OCI-LY7 (cell line): ENCODE measurements at regions not wholly inside any gene's neighbourhood (a gene's known extent, or its start where the extent isn't known, plus 50 kb on each side); places are given as distances from the start of the nearest gene placed in this dataset.

ENCODE experiments used
- BruUV-seq: library from RNA; stranded (reverse); fragments of 400-500 nt; replicated peaks from 2 replicates; lab custom pipeline; 2021; lab: Mats Ljungman, UMichigan
- CTCF ChIA-PET: fragments of 300-600 bp; sonication (Branson Sonifier 250); formaldehyde crosslinking; loops from one replicate; lab custom pipeline; 2022; ENCODE audit warnings: antibody characterized with exemption; ENCODE audit not compliant: unreplicated experiment; lab: Charles Lee
- POLR2A ChIA-PET: fragments of 300-600 bp; sonication (Branson Sonifier 250); formaldehyde crosslinking; loops from one replicate; lab custom pipeline; 2022; ENCODE audit warnings: antibody characterized with exemption; lab: Charles Lee
- DNase-seq: peaks from one replicate; pipeline ENCODE4 v3.0.0-alpha.2; 2015; ENCODE audit warnings: low spot score
- H2AFZ ChIP-seq: fragments of 200-600 bp; sonication (generic), shearing (Covaris generic); 2 replicates; pipeline ENCODE4 v1.6.1; 2014; ENCODE audit warnings: mild to moderate bottlenecking, antibody characterized with exemption, low read length, moderate library complexity
- H3K27ac ChIP-seq: fragments of 200-600 bp; sonication (generic); 2 replicates; pipeline ENCODE4 v1.5.1; 2014; ENCODE audit warnings: mixed run types, low read depth, mild to moderate bottlenecking, moderate library complexity, low read length, inconsistent platforms; ENCODE audit not compliant: poor library complexity, severe bottlenecking
- H3K36me3 ChIP-seq: fragments of 200-600 bp; sonication (generic); 2 replicates; pipeline ENCODE4 v1.6.1; 2014; ENCODE audit warnings: mild to moderate bottlenecking, antibody characterized with exemption, low read length, moderate library complexity, mixed read lengths; ENCODE audit not compliant: insufficient read depth
- H3K4me1 ChIP-seq: fragments of 200-600 bp; sonication (generic); 2 replicates; pipeline ENCODE4 v1.5.1; 2014; ENCODE audit warnings: mild to moderate bottlenecking, low read length; ENCODE audit not compliant: insufficient read depth, poor library complexity, severe bottlenecking
- H3K4me2 ChIP-seq: fragments of 200-600 bp; sonication (generic); 2 replicates; pipeline ENCODE4 v1.6.1; 2014; ENCODE audit warnings: mild to moderate bottlenecking, low read length
- H3K4me3 ChIP-seq: fragments of 200-600 bp; sonication (generic); 2 replicates; pipeline ENCODE4 v1.5.1; 2014; ENCODE audit warnings: mild to moderate bottlenecking, low read depth, low read length; ENCODE audit not compliant: poor library complexity, severe bottlenecking
- H3K79me2 ChIP-seq: fragments of 200-600 bp; sonication (generic); 2 replicates; pipeline ENCODE4 v1.6.1; 2016; ENCODE audit warnings: low read depth, mild to moderate bottlenecking, low read length, moderate library complexity, mixed read lengths; ENCODE audit not compliant: insufficient read depth
- H3K9me2 ChIP-seq: fragments of 200-600 bp; sonication (generic); 2 replicates; pipeline ENCODE4 v1.6.1; 2016; ENCODE audit warnings: mild to moderate bottlenecking, low read length, mixed read lengths; ENCODE audit not compliant: insufficient read depth
- H3K9me3 ChIP-seq: fragments of 200-600 bp; sonication (generic); 2 replicates; pipeline ENCODE4 v1.6.1; 2014; ENCODE audit warnings: mild to moderate bottlenecking, mixed run types, low read length, mixed read lengths
- H4K20me1 ChIP-seq: fragments of 200-600 bp; sonication (generic); 2 replicates; pipeline ENCODE4 v1.6.1; 2014; ENCODE audit warnings: mild to moderate bottlenecking, antibody characterized with exemption, low read length, moderate library complexity, mixed read lengths; ENCODE audit not compliant: insufficient read depth
- EZH2phosphoT487 ChIP-seq: fragments of 200-600 bp; sonication (generic); IDR thresholded peaks from 2 replicates; pipeline ENCODE4 v1.6.1; 2018; ENCODE audit warnings: low read depth, borderline replicate concordance, mild to moderate bottlenecking, mixed run types, antibody characterized with exemption, low read length, moderate library complexity, mixed read lengths
- intact Hi-C: fragments of 100-400 bp; cut with micrococcal nuclease; formaldehyde crosslinking; loops from one replicate; pipeline ENCODE4 v1.10.0; 2022; ENCODE audit not compliant: unreplicated experiment
- TF ChIP-seq, protein P1 (sequence below): fragments of 200-600 bp; sonication (generic); conservative IDR thresholded peaks from 2 replicates; pipeline ENCODE4 v1.5.1; 2014; ENCODE audit warnings: mild to moderate bottlenecking, antibody characterized with exemption, low read length, moderate library complexity, mixed read lengths

DNA sequence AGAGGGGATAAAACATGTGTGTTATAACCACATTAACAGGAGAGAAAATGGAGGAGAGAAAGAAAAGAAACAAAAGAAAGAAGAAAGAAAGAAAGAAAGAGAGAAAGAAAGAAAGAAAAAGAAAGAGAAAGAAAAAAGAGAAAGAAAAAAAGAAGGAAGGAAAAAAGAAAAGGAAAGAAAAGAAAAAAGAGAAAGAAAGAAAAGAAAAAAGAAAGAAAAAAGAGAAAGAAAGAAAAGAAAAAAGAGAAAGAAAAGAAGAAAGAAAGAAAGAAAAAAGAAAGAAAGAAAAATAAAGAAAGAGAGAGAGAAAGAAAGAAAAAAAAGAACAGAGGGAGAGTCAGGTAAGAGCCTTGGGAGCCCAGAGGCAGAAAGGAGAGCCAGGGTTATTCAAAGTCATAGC lies 446.6 kb upstream of the ASIC2 start:
- TF ChIP-seq, protein P1, sequence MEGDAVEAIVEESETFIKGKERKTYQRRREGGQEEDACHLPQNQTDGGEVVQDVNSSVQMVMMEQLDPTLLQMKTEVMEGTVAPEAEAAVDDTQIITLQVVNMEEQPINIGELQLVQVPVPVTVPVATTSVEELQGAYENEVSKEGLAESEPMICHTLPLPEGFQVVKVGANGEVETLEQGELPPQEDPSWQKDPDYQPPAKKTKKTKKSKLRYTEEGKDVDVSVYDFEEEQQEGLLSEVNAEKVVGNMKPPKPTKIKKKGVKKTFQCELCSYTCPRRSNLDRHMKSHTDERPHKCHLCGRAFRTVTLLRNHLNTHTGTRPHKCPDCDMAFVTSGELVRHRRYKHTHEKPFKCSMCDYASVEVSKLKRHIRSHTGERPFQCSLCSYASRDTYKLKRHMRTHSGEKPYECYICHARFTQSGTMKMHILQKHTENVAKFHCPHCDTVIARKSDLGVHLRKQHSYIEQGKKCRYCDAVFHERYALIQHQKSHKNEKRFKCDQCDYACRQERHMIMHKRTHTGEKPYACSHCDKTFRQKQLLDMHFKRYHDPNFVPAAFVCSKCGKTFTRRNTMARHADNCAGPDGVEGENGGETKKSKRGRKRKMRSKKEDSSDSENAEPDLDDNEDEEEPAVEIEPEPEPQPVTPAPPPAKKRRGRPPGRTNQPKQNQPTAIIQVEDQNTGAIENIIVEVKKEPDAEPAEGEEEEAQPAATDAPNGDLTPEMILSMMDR = no peak
- TF ChIP-seq EZH2phosphoT487 = no peak
- no peaks in the 10 kb centered on the region for H3K9me2 ChIP-seq
- H3K4me2 ChIP-seq = no peak overlapping the region
- H3K9me3 ChIP-seq = no peaks in the 10 kb centered on the region
- intact Hi-C loops = no loop called here
- no TSS peak for BruUV-seq
- H3K4me3 ChIP-seq = no peak overlapping the region
- no peaks in the 10 kb centered on the region for H3K4me1 ChIP-seq
- no peaks in the 10 kb centered on the region for H3K79me2 ChIP-seq
- no peak overlapping the region for H3K27ac ChIP-seq
- H4K20me1 ChIP-seq = no peaks in the 10 kb centered on the region
- DNase-seq = no peak
- POLR2A ChIA-PET = no interaction called here
- CTCF ChIA-PET = interaction anchor here (1.0 kb wide), 1 partner anchor 11 kb away, joined by 3 read pairs; no protein-coding TSS in a partner anchor
- H2AFZ ChIP-seq = no peak overlapping the region
- no peaks in the 10 kb centered on the region for H3K36me3 ChIP-seq

DNA sequence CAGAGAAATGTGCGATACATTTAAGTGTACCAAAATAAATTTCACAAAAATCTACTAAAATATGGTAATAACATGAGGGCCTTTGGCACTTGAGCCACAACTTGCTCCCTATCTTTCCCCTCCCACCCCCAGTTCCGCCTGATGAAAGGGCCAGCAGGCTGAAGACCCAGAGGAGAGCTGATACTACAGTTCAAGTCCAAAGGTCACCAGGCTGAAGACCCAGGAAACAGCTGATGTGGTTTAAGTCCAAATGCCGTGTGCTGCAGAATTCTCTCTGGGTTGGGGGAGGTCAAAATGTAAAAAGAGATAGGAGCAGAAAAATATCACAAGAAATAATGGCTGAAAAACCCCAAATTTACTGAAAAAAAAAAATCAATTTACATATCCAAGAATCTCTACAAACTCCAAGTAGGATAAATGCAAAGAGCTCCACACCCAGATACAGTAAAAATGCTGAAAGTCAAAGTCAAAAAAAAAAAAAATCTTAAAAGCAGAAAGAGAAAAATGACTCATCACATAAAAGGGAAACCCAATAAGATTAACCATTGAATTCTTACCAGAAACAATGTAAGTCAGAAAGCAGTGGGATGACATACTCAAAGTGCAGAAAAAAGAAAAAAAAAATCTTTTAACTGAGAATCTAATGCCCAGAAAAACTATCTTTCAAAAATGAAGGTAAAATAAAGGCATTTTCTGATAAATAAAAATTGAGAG lies 452.1 kb upstream of the ASIC2 start:
- CTCF ChIA-PET = no interaction called here
- POLR2A ChIA-PET = interaction anchor here (0.6 to 1.2 kb wide), 3 partner anchors 9 to 521 kb away, joined by 3 read pairs; no protein-coding TSS in a partner anchor
- no TSS peak for BruUV-seq

GRCh38 chr17:33749171-33749570 lies 456.1 kb upstream of the ASIC2 start:
- BruUV-seq = no TSS peak
- TF ChIP-seq EZH2phosphoT487 = no peak
- TF ChIP-seq, protein P1 = no peak
- intact Hi-C loops = no loop called here
- POLR2A ChIA-PET = no interaction called here
- Histone ChIP-seq H3K4me1 (peaks cover 3% of the 10 kb centered on the region), H3K79me2 (no peaks in the 10 kb centered on the region), H3K27ac (no peak overlapping the region), H3K9me2 (no peaks in the 10 kb centered on the region), H3K4me2 (no peak overlapping the region), H3K9me3 (no peaks in the 10 kb centered on the region), H3K36me3 (no peaks in the 10 kb centered on the region), H2AFZ (no peak overlapping the region), H3K4me3 (no peak overlapping the region), H4K20me1 (no peaks in the 10 kb centered on the region)
- CTCF ChIA-PET = no interaction called here
- no peak for DNase-seq

More for the DNA sequence above, 452.1 kb upstream of the ASIC2 start:
- Histone ChIP-seq H3K9me3 (no peaks in the 10 kb centered on the region), H3K79me2 (no peaks in the 10 kb centered on the region), H4K20me1 (no peaks in the 10 kb centered on the region), H3K9me2 (no peaks in the 10 kb centered on the region), H3K4me1 (no peaks in the 10 kb centered on the region), H3K4me3 (no peak overlapping the region), H3K36me3 (no peaks in the 10 kb centered on the region), H3K4me2 (no peak overlapping the region), H3K27ac (no peak overlapping the region), H2AFZ (no peak overlapping the region)
- intact Hi-C loops = no loop called here
- DNase-seq = no peak
- TF ChIP-seq EZH2phosphoT487 = no peak
- TF ChIP-seq, protein P1 = no peak
